HG03558 (cell line): ENCODE measurements at regions not wholly inside any gene's neighbourhood (a gene's known extent, or its start where the extent isn't known, plus 50 kb on each side); places are given as distances from the start of the nearest gene placed in this dataset.
A peak's percentile ranks its signal among the peaks of the same experiment; 100 is the strongest.
"Not testable (repeated sequence)": the region's sequence is repeated elsewhere in the genome, so short reads cannot be mapped to it uniquely, and the experiment has no call there.

Experiments used
- ATAC-seq: cut with Tn5 transposase; IDR thresholded peaks from one replicate; pipeline ENCODE4 v1.9.1; 2021; ENCODE audit warnings: moderate number of reproducible peaks; ENCODE audit not compliant: unreplicated experiment; ENCODE audit errors: extremely low read depth

- ATAC-seq: not testable (repeated sequence)
Observed at GRCh38 chr9:42325142-42325541, 141.7 kb downstream of the SPATA31A6 start.

- ATAC-seq: not testable (repeated sequence)
Observed at GRCh38 chr9:42325561-42325960, 142.1 kb downstream of the SPATA31A6 start.

- not testable (repeated sequence) for ATAC-seq
Observed at GRCh38 chr9:42326482-42326881, 143.0 kb downstream of the SPATA31A6 start.

- not testable (repeated sequence) for ATAC-seq
Observed at GRCh38 chr9:42335342-42335741, 151.9 kb downstream of the SPATA31A6 start.

GRCh38 chr9:42335984-42336657 is 152.7 kb downstream of the SPATA31A6 start:
- ATAC-seq: not testable (repeated sequence)

- ATAC-seq: not testable (repeated sequence)
Observed at GRCh38 chr9:42338275-42338674, 154.8 kb downstream of the SPATA31A6 start.

GRCh38 chr9:42339671-42340434 is 156.4 kb downstream of the SPATA31A6 start:
- ATAC-seq: not testable (repeated sequence)

- ATAC-seq: not testable (repeated sequence)
Observed at GRCh38 chr9:42340435-42340723, 156.9 kb downstream of the SPATA31A6 start.

- ATAC-seq: not testable (repeated sequence)
Observed at GRCh38 chr9:42341860-42342259, 158.4 kb downstream of the SPATA31A6 start.

GRCh38 chr9:42342297-42342696 is 158.8 kb downstream of the SPATA31A6 start:
- not testable (repeated sequence) for ATAC-seq

- ATAC-seq: not testable (repeated sequence)
Observed at GRCh38 chr9:42344508-42344907, 161.0 kb downstream of the SPATA31A6 start.

GRCh38 chr9:42346916-42347315 is 163.5 kb downstream of the SPATA31A6 start:
- not testable (repeated sequence) for ATAC-seq

GRCh38 chr9:42349181-42349580 is 165.7 kb downstream of the SPATA31A6 start:
- ATAC-seq: not testable (repeated sequence)

GRCh38 chr9:42350412-42350811 is 167.0 kb downstream of the SPATA31A6 start:
- ATAC-seq: not testable (repeated sequence)

- ATAC-seq: not testable (repeated sequence)
Observed at GRCh38 chr9:42357604-42358373, 174.3 kb downstream of the SPATA31A6 start.

- ATAC-seq: not testable (repeated sequence)
Observed at GRCh38 chr9:42358626-42359247, 175.3 kb downstream of the SPATA31A6 start.

- not testable (repeated sequence) for ATAC-seq
Observed at GRCh38 chr9:42364410-42365243, 181.2 kb downstream of the SPATA31A6 start.

- peak; percentile 89 for ATAC-seq
Observed at GRCh38 chr9:42365244-42365945, 181.9 kb downstream of the SPATA31A6 start.
